ENCODE measurements at regions not wholly inside any gene's neighbourhood (a gene's known extent, or its start where the extent isn't known, plus 50 kb on each side); places are given as distances from the start of the nearest gene placed in this dataset.

DNA sequence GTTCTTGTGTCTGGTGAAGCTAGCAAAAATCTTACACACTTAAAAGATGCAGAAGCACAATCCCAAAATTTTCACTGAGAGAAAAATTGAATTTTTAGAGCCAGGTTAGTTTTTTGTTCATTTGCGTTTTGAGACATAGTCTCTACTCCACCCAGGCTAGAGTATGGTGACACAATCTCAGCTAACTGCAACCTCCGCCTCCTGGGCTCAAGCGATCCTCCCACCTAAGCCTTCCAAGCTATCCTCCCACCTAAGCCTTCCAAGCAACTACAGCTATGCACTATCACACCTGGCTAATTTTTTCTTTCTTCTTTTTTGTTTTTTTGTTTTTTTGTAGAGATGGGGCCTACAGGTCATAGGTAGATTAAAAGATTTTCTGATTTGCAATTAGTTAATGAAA lies 113.1 kb upstream of the RAB6C start:
- Histone ChIP-seq H3K27me3 (ENCODE audit: low read depth, low read length) (no peaks in the 10 kb centered on the region), H2AFZ (ENCODE audit: low read depth, low read length) (no peak overlapping the region), H3K9me3 (ENCODE audit: insufficient read depth, low read length) (no peaks in the 10 kb centered on the region), H3K4me3 (ENCODE audit: low read length) (no peak overlapping the region), H3K79me2 (ENCODE audit: low read length) (no peaks in the 10 kb centered on the region), H3K36me3 (replicated peaks; ENCODE audit: low read depth, low read length) (no peaks in the 10 kb centered on the region), H3K9ac (ENCODE audit: low read length) (no peak overlapping the region), H3K4me1 (ENCODE audit: low read length) (peaks cover 6% of the 10 kb centered on the region; the same call in 1 of the 2 replicates), H3K4me2 (ENCODE audit: low read length) (no peak overlapping the region), H3K27ac (ENCODE audit: low read length) (no peak overlapping the region), H4K20me1 (ENCODE audit: insufficient read depth, low read length) (no peaks in the 10 kb centered on the region)
- TF ChIP-seq CTCF (IDR thresholded peaks at IDR 0.05; ENCODE audit: low read depth, low read length) (no peak), EZH2phosphoT487 (IDR thresholded peaks at IDR 0.05; ENCODE audit: low read depth) (no peak)

DNA sequence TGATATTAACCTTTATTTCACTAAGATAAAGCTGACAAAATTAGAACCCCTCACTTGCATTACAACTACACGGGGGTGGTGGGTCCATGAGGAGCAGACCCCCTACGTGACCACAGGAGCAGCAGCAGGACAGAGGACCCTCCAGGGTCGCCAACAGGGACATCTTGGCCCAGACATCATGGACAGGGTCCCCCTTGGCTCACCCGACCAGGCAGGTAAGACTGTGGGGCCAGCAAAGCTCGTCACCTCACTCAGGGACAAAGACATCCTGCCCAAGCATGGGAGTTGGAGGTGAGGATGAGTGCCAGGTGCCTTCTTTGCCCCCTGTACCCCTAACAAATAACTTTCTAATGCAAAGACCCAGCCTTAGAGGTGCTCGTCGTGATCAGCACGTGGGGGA lies 111.3 kb upstream of the RAB6C start:
- peaks cover 6% of the 10 kb centered on the region; the same call in 1 of the 2 replicates for H3K4me1 ChIP-seq (ENCODE audit: low read length)

DNA sequence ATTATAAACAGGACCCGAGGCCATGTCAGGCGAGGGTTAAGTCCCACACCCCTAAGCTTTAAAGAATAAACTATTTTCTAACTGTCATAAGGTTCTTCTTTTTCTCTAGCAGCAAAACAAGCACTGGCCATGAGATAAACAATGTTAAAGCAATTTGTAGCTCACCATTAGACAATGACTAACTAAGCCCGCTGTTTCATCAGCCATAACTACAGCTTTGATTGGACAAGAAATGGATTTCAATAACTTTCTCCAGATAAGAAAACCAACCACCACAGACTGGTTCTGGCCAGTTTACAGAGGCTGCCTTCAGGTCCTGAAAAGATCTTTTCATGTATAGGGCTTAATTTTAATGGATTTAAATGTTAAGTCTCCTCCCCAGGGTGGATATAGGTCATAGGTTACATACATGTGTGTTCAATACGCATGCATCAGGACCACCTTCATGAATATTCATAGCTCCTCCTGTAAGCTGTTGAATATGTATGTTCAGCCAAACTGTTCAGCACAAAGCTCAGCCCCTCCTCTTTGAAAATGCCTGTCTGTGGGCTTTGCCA lies 108.7 kb upstream of the RAB6C start:
- Histone ChIP-seq H3K9ac (ENCODE audit: low read length) (no peak overlapping the region), H3K27me3 (ENCODE audit: low read depth, low read length) (no peaks in the 10 kb centered on the region), H3K4me1 (ENCODE audit: low read length) (no peaks in the 10 kb centered on the region), H3K4me3 (ENCODE audit: low read length) (no peak overlapping the region), H3K4me2 (ENCODE audit: low read length) (no peak overlapping the region), H3K79me2 (ENCODE audit: low read length) (no peaks in the 10 kb centered on the region), H3K27ac (ENCODE audit: low read length) (no peak overlapping the region), H3K36me3 (replicated peaks; ENCODE audit: low read depth, low read length) (no peaks in the 10 kb centered on the region), H3K9me3 (ENCODE audit: insufficient read depth, low read length) (no peaks in the 10 kb centered on the region), H4K20me1 (ENCODE audit: insufficient read depth, low read length) (no peaks in the 10 kb centered on the region), H2AFZ (ENCODE audit: low read depth, low read length) (no peak overlapping the region)
- TF ChIP-seq EZH2phosphoT487 (IDR thresholded peaks at IDR 0.05; ENCODE audit: low read depth) = no peak
- no peak for TF ChIP-seq CTCF (IDR thresholded peaks at IDR 0.05; ENCODE audit: low read depth, low read length)

More for the DNA sequence above, 111.3 kb upstream of the RAB6C start:
- no peaks in the 10 kb centered on the region for H3K36me3 ChIP-seq (replicated peaks; ENCODE audit: low read depth, low read length)
- no peaks in the 10 kb centered on the region for H4K20me1 ChIP-seq (ENCODE audit: insufficient read depth, low read length)
- H3K79me2 ChIP-seq (ENCODE audit: low read length) = no peaks in the 10 kb centered on the region
- no peak overlapping the region for H3K4me2 ChIP-seq (ENCODE audit: low read length)
- H3K27ac ChIP-seq (ENCODE audit: low read length) = no peak overlapping the region
- no peak overlapping the region for H3K4me3 ChIP-seq (ENCODE audit: low read length)
- TF ChIP-seq EZH2phosphoT487 (IDR thresholded peaks at IDR 0.05; ENCODE audit: low read depth) (no peak), CTCF (IDR thresholded peaks at IDR 0.05; ENCODE audit: low read depth, low read length) (no peak)
- H3K9ac ChIP-seq (ENCODE audit: low read length) = no peak overlapping the region
- no peak overlapping the region for H2AFZ ChIP-seq (ENCODE audit: low read depth, low read length)
- H3K27me3 ChIP-seq (ENCODE audit: low read depth, low read length) = no peaks in the 10 kb centered on the region
- no peaks in the 10 kb centered on the region for H3K9me3 ChIP-seq (ENCODE audit: insufficient read depth, low read length)

- Histone ChIP-seq H3K4me2 (ENCODE audit: low read length) (no peak overlapping the region), H3K27me3 (ENCODE audit: low read depth, low read length) (no peaks in the 10 kb centered on the region), H3K9me3 (ENCODE audit: insufficient read depth, low read length) (no peaks in the 10 kb centered on the region), H3K4me3 (ENCODE audit: low read length) (no peak overlapping the region), H3K79me2 (ENCODE audit: low read length) (no peaks in the 10 kb centered on the region), H3K4me1 (ENCODE audit: low read length) (no peaks in the 10 kb centered on the region), H2AFZ (ENCODE audit: low read depth, low read length) (no peak overlapping the region), H3K27ac (ENCODE audit: low read length) (no peak overlapping the region), H3K36me3 (replicated peaks; ENCODE audit: low read depth, low read length) (no peaks in the 10 kb centered on the region), H3K9ac (ENCODE audit: low read length) (no peak overlapping the region), H4K20me1 (ENCODE audit: insufficient read depth, low read length) (no peaks in the 10 kb centered on the region)
- TF ChIP-seq CTCF (IDR thresholded peaks at IDR 0.05; ENCODE audit: low read depth, low read length) (no peak), EZH2phosphoT487 (IDR thresholded peaks at IDR 0.05; ENCODE audit: low read depth) (no peak)
Observed at GRCh38 chr2:129872446-129872845, 107.0 kb upstream of the RAB6C start.
